Ectodermal cell (in vitro differentiated cells): ENCODE measurements at regions not wholly inside any gene's neighbourhood (a gene's known extent, or its start where the extent isn't known, plus 50 kb on each side); places are given as distances from the start of the nearest gene placed in this dataset.

Experiments
- H3K27ac ChIP-seq: 2 replicates; pipeline ENCODE4 v1.7.0; 2013; ENCODE audit warnings: mild to moderate bottlenecking, low read depth, low read length; ENCODE audit not compliant: insufficient read depth, poor library complexity, severe bottlenecking
- H3K27me3 ChIP-seq: 2 replicates; pipeline ENCODE4 v1.7.0; 2013; ENCODE audit warnings: mild to moderate bottlenecking, low read length; ENCODE audit not compliant: insufficient read depth, control insufficient read depth, poor library complexity, severe bottlenecking
- H3K36me3 ChIP-seq: one replicate; pipeline ENCODE4 v1.7.0; 2013; ENCODE audit warnings: low read length; ENCODE audit not compliant: control insufficient read depth, insufficient read depth
- H3K4me1 ChIP-seq: one replicate; pipeline ENCODE4 v1.7.0; 2013; ENCODE audit warnings: low read length; ENCODE audit not compliant: control insufficient read depth, insufficient read depth
- H3K4me3 ChIP-seq: 2 replicates; pipeline ENCODE4 v1.7.0; 2013; ENCODE audit warnings: low read depth, low read length, control low read depth; ENCODE audit not compliant: insufficient read depth
- H3K9me3 ChIP-seq: 2 replicates; pipeline ENCODE4 v1.7.0; 2013; ENCODE audit warnings: mild to moderate bottlenecking, low read length, moderate library complexity; ENCODE audit not compliant: control insufficient read depth
- WGBS, 2 experiments: methylation state at CpG; one replicate each; pipeline ENCODE4 v1.1.7; 2013; ENCODE audit warnings: missing lambda C conversion rate in 2 of 2; 5-methylcytosine and 5-hydroxymethylcytosine counted together

- H3K27me3 ChIP-seq: no peaks in the 10 kb centered on the region
- H3K27ac ChIP-seq: no peak overlapping the region
- H3K36me3 ChIP-seq: no peaks in the 10 kb centered on the region
- H3K4me3 ChIP-seq: no peak overlapping the region
- WGBS, 2 experiments: 90 to 93% methylated on average over 4 of the region's 4 CpGs
- H3K9me3 ChIP-seq: no peaks in the 10 kb centered on the region
- no peaks in the 10 kb centered on the region for H3K4me1 ChIP-seq
Measured at GRCh38 chr2:187915810-187916209, 361.6 kb upstream of the TFPI start.

DNA sequence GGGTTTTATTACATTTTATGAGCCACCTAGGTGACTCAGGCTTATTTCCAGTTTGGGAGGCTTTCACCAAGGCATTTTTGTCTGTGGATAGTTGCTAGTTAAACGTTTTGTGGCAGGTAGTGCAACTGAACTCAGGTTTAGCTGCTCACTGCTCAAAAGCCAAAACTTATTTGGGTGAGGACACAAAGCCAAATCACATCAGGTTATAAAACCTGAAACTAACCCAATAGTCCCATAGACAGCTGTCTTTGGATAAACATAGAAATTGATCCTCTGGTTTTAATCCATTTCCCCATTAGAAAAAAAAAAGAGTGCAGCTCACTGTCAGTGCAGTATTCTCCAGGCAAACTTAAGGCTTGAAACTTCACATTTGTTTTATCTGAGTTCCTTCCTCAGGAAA, 362.6 kb upstream of the TFPI start:
- no peaks in the 10 kb centered on the region for H3K4me1 ChIP-seq
- no peak overlapping the region for H3K27ac ChIP-seq
- no peaks in the 10 kb centered on the region for H3K27me3 ChIP-seq
- H3K9me3 ChIP-seq: no peaks in the 10 kb centered on the region
- no peak overlapping the region for H3K4me3 ChIP-seq
- no peaks in the 10 kb centered on the region for H3K36me3 ChIP-seq
- WGBS, 2 experiments: 83 to 86% methylated on average over 1 of the region's 1 CpG

DNA sequence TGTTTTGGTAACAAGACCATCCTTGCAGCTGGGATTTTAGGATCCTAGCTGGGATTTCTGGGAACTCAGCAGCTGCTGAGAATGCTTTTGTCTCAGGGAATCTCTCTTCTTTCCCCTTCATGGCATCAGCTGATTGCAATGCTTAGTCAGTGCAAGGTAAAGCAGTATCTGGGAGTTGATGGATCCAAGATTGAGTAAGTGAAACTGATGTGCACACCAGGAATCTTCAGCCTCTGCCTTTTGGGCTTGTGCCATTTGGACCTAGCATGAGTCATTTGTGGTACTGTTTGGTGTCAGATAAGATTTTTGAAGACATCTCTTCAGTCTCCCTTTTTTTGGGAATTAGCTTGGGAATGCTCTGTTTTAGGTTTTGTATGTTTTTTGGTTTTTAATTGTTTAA, 363.3 kb upstream of the TFPI start:
- Histone ChIP-seq H3K36me3 (no peaks in the 10 kb centered on the region), H3K27me3 (no peaks in the 10 kb centered on the region), H3K9me3 (no peaks in the 10 kb centered on the region), H3K4me3 (no peak overlapping the region), H3K4me1 (no peaks in the 10 kb centered on the region), H3K27ac (no peak overlapping the region)

- Histone ChIP-seq H3K36me3 (no peaks in the 10 kb centered on the region), H3K4me1 (no peaks in the 10 kb centered on the region), H3K9me3 (no peaks in the 10 kb centered on the region), H3K4me3 (no peak overlapping the region), H3K27me3 (no peaks in the 10 kb centered on the region), H3K27ac (no peak overlapping the region)
- WGBS, 2 experiments: 91 to 96% methylated on average over 4 of the region's 4 CpGs
Measured at GRCh38 chr2:187918996-187919821, 365.0 kb upstream of the TFPI start.

GRCh38 chr2:187920511-187920910, 366.3 kb upstream of the TFPI start:
- Histone ChIP-seq H3K27me3 (no peaks in the 10 kb centered on the region), H3K9me3 (no peaks in the 10 kb centered on the region), H3K27ac (no peak overlapping the region), H3K36me3 (no peaks in the 10 kb centered on the region), H3K4me3 (no peak overlapping the region), H3K4me1 (no peaks in the 10 kb centered on the region)
- 86 to 100% methylated on average over 1 of the region's 1 CpG for WGBS, 2 experiments

DNA sequence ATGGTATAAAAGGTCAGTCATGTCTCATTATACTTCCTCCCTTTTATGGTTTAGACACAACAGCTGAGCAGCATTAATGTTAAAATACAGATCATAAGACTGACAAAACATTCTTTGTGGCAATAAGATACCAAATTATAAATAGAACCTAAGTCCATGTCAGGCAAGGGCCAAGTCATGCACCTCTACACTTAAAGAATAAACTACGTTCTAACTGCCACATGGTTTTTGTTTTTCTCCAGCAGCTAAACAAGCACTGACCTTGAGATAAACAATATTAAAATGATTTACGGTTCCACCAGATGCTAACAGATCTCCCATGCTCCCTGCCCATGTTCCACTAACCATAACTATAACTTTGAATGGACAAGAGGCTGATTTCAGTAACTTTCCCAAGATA, 368.6 kb upstream of the TFPI start:
- no peak overlapping the region for H3K27ac ChIP-seq
- H3K9me3 ChIP-seq: no peaks in the 10 kb centered on the region
- no peak overlapping the region for H3K4me3 ChIP-seq
- 91 to 100% methylated on average over 2 of the region's 2 CpGs for WGBS, 2 experiments
- H3K4me1 ChIP-seq: no peaks in the 10 kb centered on the region
- no peaks in the 10 kb centered on the region for H3K36me3 ChIP-seq
- no peaks in the 10 kb centered on the region for H3K27me3 ChIP-seq

DNA sequence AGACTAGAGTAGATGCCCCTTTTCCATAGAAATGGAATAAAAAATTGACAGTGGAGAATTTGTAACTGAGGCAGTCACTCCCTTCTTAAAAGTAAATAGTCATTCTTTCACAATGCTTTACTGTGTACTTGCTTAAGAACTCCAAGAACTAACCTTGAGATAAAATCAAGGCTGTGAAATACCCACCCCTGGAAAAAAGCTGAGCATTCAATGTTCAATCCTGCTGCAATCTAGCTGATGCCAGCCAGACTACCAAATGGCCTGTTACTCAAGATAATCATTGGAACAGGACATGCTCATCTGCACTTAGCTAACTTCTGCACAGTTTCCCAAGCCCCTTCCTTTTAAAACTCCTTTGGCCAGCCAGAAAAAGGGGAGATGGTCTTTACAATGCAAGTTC, 367.4 kb upstream of the GULP1 start:
- Histone ChIP-seq H3K27ac (no peak overlapping the region), H3K4me3 (no peak overlapping the region), H3K27me3 (no peaks in the 10 kb centered on the region), H3K4me1 (no peaks in the 10 kb centered on the region), H3K9me3 (no peaks in the 10 kb centered on the region), H3K36me3 (no peaks in the 10 kb centered on the region)

- Histone ChIP-seq H3K4me3 (no peak overlapping the region), H3K27ac (no peak overlapping the region), H3K36me3 (no peaks in the 10 kb centered on the region), H3K27me3 (no peaks in the 10 kb centered on the region), H3K4me1 (no peaks in the 10 kb centered on the region), H3K9me3 (no peaks in the 10 kb centered on the region)
- 92 to 95% methylated on average over 6 of the region's 6 CpGs for WGBS, 2 experiments
Measured at GRCh38 chr2:187934236-187934635, 357.4 kb upstream of the GULP1 start.

GRCh38 chr2:187934692-187935091, 357.0 kb upstream of the GULP1 start:
- H3K9me3 ChIP-seq: no peaks in the 10 kb centered on the region
- H3K27ac ChIP-seq: no peak overlapping the region
- H3K4me3 ChIP-seq: no peak overlapping the region
- no peaks in the 10 kb centered on the region for H3K4me1 ChIP-seq
- 92 to 93% methylated on average over 4 of the region's 4 CpGs for WGBS, 2 experiments
- H3K27me3 ChIP-seq: no peaks in the 10 kb centered on the region
- H3K36me3 ChIP-seq: no peaks in the 10 kb centered on the region

DNA sequence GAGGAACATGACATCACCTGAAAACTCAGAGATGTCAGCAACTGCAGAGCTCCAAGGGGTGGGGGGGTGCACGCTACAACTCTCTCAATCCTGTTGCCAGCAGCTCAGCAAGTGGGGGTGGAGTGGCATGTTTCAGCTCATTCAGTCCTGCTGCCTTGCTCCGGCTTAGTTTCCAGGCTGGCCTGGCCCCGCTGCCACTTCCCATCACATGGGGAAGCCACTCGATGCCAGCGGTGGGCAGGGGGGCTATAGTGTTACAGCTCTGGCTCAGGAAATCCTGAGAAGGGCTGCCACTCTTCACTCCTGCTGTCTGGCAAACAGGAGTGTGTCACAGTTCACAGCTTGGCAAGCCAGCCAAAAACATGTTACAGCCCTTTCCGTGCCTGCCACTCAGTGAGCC, 356.5 kb upstream of the GULP1 start:
- H3K36me3 ChIP-seq: no peaks in the 10 kb centered on the region
- WGBS, 2 experiments: 95 to 97% methylated on average over 6 of the region's 6 CpGs
- no peaks in the 10 kb centered on the region for H3K4me1 ChIP-seq
- no peaks in the 10 kb centered on the region for H3K9me3 ChIP-seq
- H3K4me3 ChIP-seq: no peak overlapping the region
- H3K27me3 ChIP-seq: no peaks in the 10 kb centered on the region
- H3K27ac ChIP-seq: no peak overlapping the region

- WGBS, 2 experiments: 87 to 100% methylated on average over 2 of the region's 2 CpGs
- H3K4me1 ChIP-seq: no peaks in the 10 kb centered on the region
- no peaks in the 10 kb centered on the region for H3K36me3 ChIP-seq
- no peaks in the 10 kb centered on the region for H3K9me3 ChIP-seq
- H3K27ac ChIP-seq: no peak overlapping the region
- H3K4me3 ChIP-seq: no peak overlapping the region
- no peaks in the 10 kb centered on the region for H3K27me3 ChIP-seq
Measured at GRCh38 chr2:187936228-187936627, 355.4 kb upstream of the GULP1 start.
